ENCODE measurements at regions not wholly inside any gene's neighbourhood (a gene's known extent, or its start where the extent isn't known, plus 50 kb on each side); places are given as distances from the start of the nearest gene placed in this dataset.

DNA sequence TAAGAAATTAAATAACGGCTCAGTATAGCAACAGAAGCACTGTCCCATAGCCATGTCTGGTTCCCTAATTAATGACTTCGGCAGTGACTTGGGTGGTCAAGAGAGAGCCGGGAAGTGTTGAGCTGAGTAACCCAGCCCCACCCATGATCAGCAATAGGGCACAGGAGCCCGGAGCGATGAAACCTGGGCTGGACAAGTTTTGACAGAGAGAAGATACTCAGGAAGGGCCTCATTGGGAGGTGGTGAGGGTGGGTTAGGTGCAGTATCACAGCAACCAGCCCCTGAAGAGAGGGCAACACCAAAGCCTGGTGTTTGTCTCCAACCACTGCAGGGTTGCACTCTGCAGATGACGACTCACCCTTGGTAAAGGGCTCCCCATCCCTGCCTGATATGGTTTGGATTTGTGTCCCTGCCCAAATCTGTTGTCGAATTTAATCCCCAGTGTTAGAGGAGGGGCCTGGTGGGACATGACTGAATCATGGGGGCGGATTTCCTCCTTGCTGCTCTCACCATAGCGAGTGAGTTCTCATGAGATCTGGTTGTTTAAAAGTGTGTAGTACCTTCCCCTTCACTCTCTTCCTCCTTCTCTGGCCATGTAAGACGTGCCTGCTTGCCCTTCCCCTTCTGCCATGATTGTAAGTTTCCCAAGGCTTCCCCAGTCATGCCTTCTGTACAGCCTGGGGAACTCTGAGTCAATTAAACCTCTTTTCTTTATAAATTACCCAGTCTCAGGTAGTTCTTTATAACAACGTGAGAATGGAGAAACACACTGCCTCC is 124.9 kb upstream of the MED13L start:
- TF ChIP-seq POLR2A (IDR thresholded peaks at IDR 0.05; ENCODE audit: extremely low read depth, insufficient read length) (no peak), MYC (IDR thresholded peaks at IDR 0.05; ENCODE audit: low read depth, low read length) (no peak)
- TF ChIP-seq, protein P1, sequence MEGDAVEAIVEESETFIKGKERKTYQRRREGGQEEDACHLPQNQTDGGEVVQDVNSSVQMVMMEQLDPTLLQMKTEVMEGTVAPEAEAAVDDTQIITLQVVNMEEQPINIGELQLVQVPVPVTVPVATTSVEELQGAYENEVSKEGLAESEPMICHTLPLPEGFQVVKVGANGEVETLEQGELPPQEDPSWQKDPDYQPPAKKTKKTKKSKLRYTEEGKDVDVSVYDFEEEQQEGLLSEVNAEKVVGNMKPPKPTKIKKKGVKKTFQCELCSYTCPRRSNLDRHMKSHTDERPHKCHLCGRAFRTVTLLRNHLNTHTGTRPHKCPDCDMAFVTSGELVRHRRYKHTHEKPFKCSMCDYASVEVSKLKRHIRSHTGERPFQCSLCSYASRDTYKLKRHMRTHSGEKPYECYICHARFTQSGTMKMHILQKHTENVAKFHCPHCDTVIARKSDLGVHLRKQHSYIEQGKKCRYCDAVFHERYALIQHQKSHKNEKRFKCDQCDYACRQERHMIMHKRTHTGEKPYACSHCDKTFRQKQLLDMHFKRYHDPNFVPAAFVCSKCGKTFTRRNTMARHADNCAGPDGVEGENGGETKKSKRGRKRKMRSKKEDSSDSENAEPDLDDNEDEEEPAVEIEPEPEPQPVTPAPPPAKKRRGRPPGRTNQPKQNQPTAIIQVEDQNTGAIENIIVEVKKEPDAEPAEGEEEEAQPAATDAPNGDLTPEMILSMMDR (IDR thresholded peaks at IDR 0.05; ENCODE audit: low read depth, low read length), result no peak
